ENCODE measurements at regions not wholly inside any gene's neighbourhood (a gene's known extent, or its start where the extent isn't known, plus 50 kb on each side); places are given as distances from the start of the nearest gene placed in this dataset.

- Histone ChIP-seq H3K27ac (ENCODE audit: insufficient read depth, low read length) (no peak overlapping the region), H3K4me2 (ENCODE audit: low read depth, low read length) (no peak overlapping the region), H3K14ac (replicated peaks; ENCODE audit: low read depth, low read length) (no peak overlapping the region), H4K91ac (ENCODE audit: insufficient read depth, low read depth, low read length) (no peak overlapping the region), H4K20me1 (ENCODE audit: insufficient read depth, low read length) (no peaks in the 10 kb centered on the region), H3K23ac (ENCODE audit: low read depth, low read length) (no peak overlapping the region), H3K56ac (ENCODE audit: extremely low read depth, insufficient read depth, low read length) (no peak overlapping the region), H3K4me1 (ENCODE audit: control insufficient read depth, insufficient read depth, low read length) (peaks cover 5% of the 10 kb centered on the region; the same call in 1 of the 2 replicates), H2BK120ac (ENCODE audit: low read depth, low read length) (no peak overlapping the region), H2BK20ac (ENCODE audit: low read depth, low read length) (no peak overlapping the region), H4K8ac (ENCODE audit: low read depth in 2 of 2, low read length in 2 of 2) (no peak overlapping the region), H3K36me3 (ENCODE audit: control insufficient read depth, insufficient read depth, low read length) (no peaks in the 10 kb centered on the region), H3K4ac (ENCODE audit: low read depth, low read length) (no peak overlapping the region), H4K5ac (ENCODE audit: low read depth, low read length) (no peak overlapping the region), H3K9ac (ENCODE audit: low read depth, low read length) (no peak overlapping the region), H2AK9ac (replicated peaks; ENCODE audit: low read depth, low read length, poor library complexity) (no peak overlapping the region), H3K18ac (ENCODE audit: low read depth, low read length) (no peak overlapping the region), H2AK5ac (ENCODE audit: low read depth, low read length) (no peak overlapping the region), H3K27me3 (ENCODE audit: control insufficient read depth, insufficient read depth, low read length) (no peaks in the 10 kb centered on the region), H3K4me3 (ENCODE audit: insufficient read depth, low read depth, low read length) (no peak overlapping the region), H3K79me1 (ENCODE audit: low read depth in 1 of 2, low read length in 2 of 2) (no peaks in the 10 kb centered on the region), H2AFZ (replicated peaks; ENCODE audit: low read length, poor library complexity) (no peak overlapping the region), H3K9me1 (ENCODE audit: insufficient read depth, low read length) (0 out of 2 replicates have a peak, but pooled peaks cover 3% of the 10 kb centered on the region), H2BK15ac (ENCODE audit: low read depth, low read length) (no peak overlapping the region), H2BK5ac (ENCODE audit: low read depth, low read length, poor library complexity, severe bottlenecking) (no peak overlapping the region), H3K9me3 (ENCODE audit: control insufficient read depth, insufficient read depth, low read length) (peaks cover 2% of the 10 kb centered on the region; the same call in 1 of the 2 replicates)
- no peak for TF ChIP-seq CEBPB (IDR thresholded peaks at IDR 0.05; ENCODE audit: low read depth, low read length)
- no peak for TF ChIP-seq MXI1 (IDR thresholded peaks at IDR 0.05; ENCODE audit: borderline replicate concordance, low read depth, low read length)
- TF ChIP-seq BHLHE40 (IDR thresholded peaks at IDR 0.05; ENCODE audit: low read depth, low read length) = no peak
- no peak for TF ChIP-seq MAFK (IDR thresholded peaks at IDR 0.05; ENCODE audit: low read depth, low read length)
- TF ChIP-seq NFE2L2 (IDR thresholded peaks at IDR 0.05; ENCODE audit: low read depth, low read length) = no peak
- TF ChIP-seq RAD21 (IDR thresholded peaks at IDR 0.05; ENCODE audit: low read length) = no peak
- no peak for TF ChIP-seq CHD1 (IDR thresholded peaks at IDR 0.05; ENCODE audit: low read depth, low read length)
- no peak for TF ChIP-seq SMC3 (IDR thresholded peaks at IDR 0.05; ENCODE audit: low read depth, low read length)
- no peak for TF ChIP-seq ELK1 (IDR thresholded peaks at IDR 0.05; ENCODE audit: borderline replicate concordance, low read depth, low read length)
- no peak for TF ChIP-seq MAZ (IDR thresholded peaks at IDR 0.05; ENCODE audit: borderline replicate concordance, low read depth, low read length)
- TF ChIP-seq FOS (IDR thresholded peaks at IDR 0.05; ENCODE audit: low read depth, low read length) = no peak
- no peak for TF ChIP-seq USF2 (IDR thresholded peaks at IDR 0.05; ENCODE audit: low read depth, low read length)
- no peak for TF ChIP-seq POLR2A (IDR thresholded peaks at IDR 0.05; ENCODE audit: low read depth, low read length)
- no peak for TF ChIP-seq CTCF (conservative IDR thresholded peaks at IDR 0.05; ENCODE audit: low read depth, low read length)
- no peak for TF ChIP-seq RCOR1 (IDR thresholded peaks at IDR 0.05; ENCODE audit: insufficient replicate concordance, low read length)
- no peak for TF ChIP-seq RFX5 (IDR thresholded peaks at IDR 0.05; ENCODE audit: low read depth, low read length)
- dilution Hi-C loops (cut with HindIII; ENCODE audit: low sequenced_read_pairs, unreplicated experiment) = no loop called here
- ChIA-PET POLR2A (ENCODE audit: unreplicated experiment) (no interaction called here), CTCF (interaction anchor here (0.7 kb wide), 1 partner anchor 117 kb away, joined by 3 read pairs; no protein-coding TSS in a partner anchor)
- intact Hi-C loops (cut with micrococcal nuclease) = no loop called here
- BruUV-seq (replicated peaks) = no TSS peak
- no peak for ATAC-seq (ENCODE audit: low read depth)
- in situ Hi-C loops (cut with MboI; ENCODE audit: low sequenced_read_pairs) = no loop called here
- no peak for DNase-seq
These were observed 170.8 kb upstream of the RGMB start for GRCh38 chr5:98602534-98603112.
